ENCODE measurements at regions not wholly inside any gene's neighbourhood (a gene's known extent, or its start where the extent isn't known, plus 50 kb on each side); places are given as distances from the start of the nearest gene placed in this dataset.

DNA sequence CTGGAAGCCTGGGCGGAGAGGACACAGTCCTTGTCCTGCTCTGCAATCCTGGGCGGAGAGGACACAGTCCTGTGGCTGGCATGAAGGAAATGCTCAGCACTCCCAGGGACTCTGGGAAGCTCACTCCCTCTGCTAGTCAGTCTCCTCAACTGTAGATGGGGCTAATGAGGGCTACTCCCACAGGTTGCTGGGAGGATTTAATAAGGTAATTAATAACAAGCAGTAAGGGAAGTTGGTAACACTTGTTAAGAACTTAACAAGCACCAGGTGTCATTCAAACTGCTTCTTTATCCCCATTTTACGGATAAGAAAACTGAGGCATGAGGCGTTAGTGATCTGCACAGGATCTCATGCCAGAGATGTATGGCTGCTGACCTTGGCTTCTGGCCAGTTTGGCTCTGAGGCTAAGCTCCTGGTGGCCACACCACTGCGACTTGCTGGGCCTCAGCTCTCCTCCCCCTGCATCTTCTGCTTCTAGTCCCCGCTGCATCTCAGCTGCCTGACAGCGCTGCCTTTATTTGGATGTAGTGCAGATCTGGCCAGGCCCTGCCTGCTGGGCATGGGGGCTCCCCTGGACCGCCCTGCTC lies 54.1 kb upstream of the BEGAIN start:
- no peak for ATAC-seq
- Histone ChIP-seq H3K4me1 (peaks cover 9% of the 10 kb centered on the region), H3K4me3 (no peak overlapping the region), H3K4me2 (no peak overlapping the region), H3K27ac (no peak overlapping the region), H3K9me3 (no peaks in the 10 kb centered on the region)
- POLR2A ChIA-PET, result no interaction called here
- CTCF ChIA-PET, result interaction anchor here (0.6 to 31.4 kb wide), 5 partner anchors 21 to 1106 kb away, joined by 3 to 602 read pairs (median 3); no protein-coding TSS in a partner anchor
- no peak for FAIRE-seq
- no peak for TF ChIP-seq PBX3 (IDR thresholded peaks at IDR 0.05)
- TF ChIP-seq, protein P1, sequence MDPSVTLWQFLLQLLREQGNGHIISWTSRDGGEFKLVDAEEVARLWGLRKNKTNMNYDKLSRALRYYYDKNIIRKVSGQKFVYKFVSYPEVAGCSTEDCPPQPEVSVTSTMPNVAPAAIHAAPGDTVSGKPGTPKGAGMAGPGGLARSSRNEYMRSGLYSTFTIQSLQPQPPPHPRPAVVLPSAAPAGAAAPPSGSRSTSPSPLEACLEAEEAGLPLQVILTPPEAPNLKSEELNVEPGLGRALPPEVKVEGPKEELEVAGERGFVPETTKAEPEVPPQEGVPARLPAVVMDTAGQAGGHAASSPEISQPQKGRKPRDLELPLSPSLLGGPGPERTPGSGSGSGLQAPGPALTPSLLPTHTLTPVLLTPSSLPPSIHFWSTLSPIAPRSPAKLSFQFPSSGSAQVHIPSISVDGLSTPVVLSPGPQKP (IDR thresholded peaks at IDR 0.05; ENCODE audit: low read depth, low read length), result no peak
- no peak for TF ChIP-seq SREBF2 (IDR thresholded peaks at IDR 0.05)
- TF ChIP-seq RCOR1 (IDR thresholded peaks at IDR 0.05; ENCODE audit: low read depth, low read length), result no peak
- no peak for TF ChIP-seq EHMT2 (IDR thresholded peaks at IDR 0.05; ENCODE audit: low read depth)
- TF ChIP-seq EP300 (IDR thresholded peaks at IDR 0.05), result no peak
- no peak for DNase-seq (ENCODE audit: low read depth in 1 of 2, low spot score in 1 of 2)
- 71% methylated on average over 6 of the region's 8 CpGs for WGBS (ENCODE audit: missing lambda C conversion rate)

DNA sequence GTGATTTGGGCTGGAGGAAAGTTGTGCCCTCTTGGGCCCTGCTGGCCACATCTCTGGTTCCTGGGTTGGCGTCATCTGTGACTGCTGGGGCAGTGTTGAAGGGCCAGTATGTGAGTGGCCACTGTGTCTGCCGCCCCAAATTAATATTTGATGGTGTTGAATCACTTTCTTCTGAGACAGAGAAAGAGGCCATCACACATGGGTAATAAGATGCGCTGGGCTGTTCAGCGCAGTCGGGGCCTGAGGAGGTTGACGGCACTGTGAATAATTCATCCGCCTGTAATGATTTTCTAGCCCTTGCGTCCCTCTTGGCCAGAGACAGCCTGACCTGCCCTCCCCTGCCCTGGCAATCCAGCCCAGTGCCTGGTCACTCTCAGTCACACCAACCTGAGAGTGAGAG lies 56.2 kb upstream of the BEGAIN start:
- Histone ChIP-seq H3K4me2 (no peak overlapping the region), H3K4me1 (peaks cover 11% of the 10 kb centered on the region), H3K4me3 (no peak overlapping the region), H3K27ac (no peak overlapping the region), H3K9me3 (no peaks in the 10 kb centered on the region)
- no peak for ATAC-seq
- WGBS (ENCODE audit: missing lambda C conversion rate), result 94% methylated on average over 8 of the region's 8 CpGs
- ChIA-PET POLR2A (no interaction called here), CTCF (interaction anchor here (0.8 to 31.4 kb wide), 6 partner anchors 12 to 259 kb away, joined by 3 to 602 read pairs (median 36); no protein-coding TSS in a partner anchor)
- TF ChIP-seq ZC3H11A (IDR thresholded peaks at IDR 0.05), result no peak
- TF ChIP-seq JUN (IDR thresholded peaks at IDR 0.05), result no peak
- no peak for TF ChIP-seq HEYL (CRISPR knock-in tag; IDR thresholded peaks at IDR 0.05)
- TF ChIP-seq RFX5 (IDR thresholded peaks at IDR 0.05), result no peak
- TF ChIP-seq FOSB (CRISPR knock-in tag; IDR thresholded peaks at IDR 0.05), result no peak
- TF ChIP-seq BHLHE40 (IDR thresholded peaks at IDR 0.05; ENCODE audit: low read depth, low read length), result no peak
- no peak for TF ChIP-seq USF2 (IDR thresholded peaks at IDR 0.05)
- TF ChIP-seq KDM5A (IDR thresholded peaks at IDR 0.05), result no peak
- TF ChIP-seq PBX3 (IDR thresholded peaks at IDR 0.05), result no peak
- no peak for TF ChIP-seq SMC3 (IDR thresholded peaks at IDR 0.05)
- TF ChIP-seq, protein P1 (IDR thresholded peaks at IDR 0.05; ENCODE audit: low read depth, low read length), result no peak
- no peak for DNase-seq (ENCODE audit: low read depth in 1 of 2, low spot score in 1 of 2)
- no peak for FAIRE-seq

DNA sequence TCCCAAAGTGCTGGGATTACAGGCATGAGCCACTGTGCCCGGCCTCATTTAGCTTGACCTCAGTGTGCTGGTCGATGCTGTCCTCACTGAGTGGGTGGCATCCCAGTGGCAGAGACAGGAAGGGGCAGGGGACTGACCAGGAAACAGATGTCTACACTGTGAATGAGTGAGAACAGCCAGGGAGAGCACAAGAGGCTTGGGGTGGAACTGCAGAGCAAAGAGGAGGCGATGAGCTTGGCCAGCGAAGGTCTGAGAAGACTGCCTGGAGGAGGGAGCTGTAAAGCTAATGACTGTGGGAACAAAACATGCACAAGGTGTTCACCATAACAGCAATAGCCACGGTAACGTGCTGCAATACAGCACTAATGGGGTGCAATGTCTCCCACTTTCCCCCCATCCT lies 57.2 kb upstream of the BEGAIN start:
- Histone ChIP-seq H3K4me1 (peaks cover 20% of the 10 kb centered on the region), H3K27ac (no peak overlapping the region), H3K4me3 (no peak overlapping the region), H3K9me3 (no peaks in the 10 kb centered on the region), H3K4me2 (no peak overlapping the region)
- ATAC-seq (peak; percentile 38 to 49; a peak in 4 of 6 replicates), DNase-seq (ENCODE audit: low read depth in 1 of 2, low spot score in 1 of 2) (no peak), FAIRE-seq (no peak)
- 89% methylated on average over 4 of the region's 6 CpGs for WGBS (ENCODE audit: missing lambda C conversion rate)
- POLR2A ChIA-PET, result no interaction called here
- TF ChIP-seq ZFP36 (IDR thresholded peaks at IDR 0.05; ENCODE audit: borderline replicate concordance, partially characterized antibody) (peak; percentile 2), JUNB (IDR thresholded peaks at IDR 0.05) (no peak)
- CTCF ChIA-PET, result interaction anchor here (0.6 to 31.4 kb wide), 20 partner anchors 9 to 1764 kb away, joined by 3 to 602 read pairs (median 12); no protein-coding TSS in a partner anchor

Data from A549 (cell line).